OCI-M1 (cell line): ENCODE measurements at regions not wholly inside any gene's neighbourhood (a gene's known extent, or its start where the extent isn't known, plus 50 kb on each side); places are given as distances from the start of the nearest gene placed in this dataset.
"Not testable (repeated sequence)": the region's sequence is repeated elsewhere in the genome, so short reads cannot be mapped to it uniquely, and the experiment has no call there.

Source experiments
- DNase-seq: peaks from one replicate; lab custom pipeline; 2025; lab: John Stamatoyannopoulos, UW

GRCh38 chr2:238521002-238521401 is 94.3 kb downstream of the ASB1 start:
- DNase-seq = no peak

GRCh38 chr2:238521870-238522269 is 95.1 kb downstream of the ASB1 start:
- no peak for DNase-seq

GRCh38 chr2:238523158-238524110 is 96.7 kb downstream of the ASB1 start:
- DNase-seq = no peak

DNA sequence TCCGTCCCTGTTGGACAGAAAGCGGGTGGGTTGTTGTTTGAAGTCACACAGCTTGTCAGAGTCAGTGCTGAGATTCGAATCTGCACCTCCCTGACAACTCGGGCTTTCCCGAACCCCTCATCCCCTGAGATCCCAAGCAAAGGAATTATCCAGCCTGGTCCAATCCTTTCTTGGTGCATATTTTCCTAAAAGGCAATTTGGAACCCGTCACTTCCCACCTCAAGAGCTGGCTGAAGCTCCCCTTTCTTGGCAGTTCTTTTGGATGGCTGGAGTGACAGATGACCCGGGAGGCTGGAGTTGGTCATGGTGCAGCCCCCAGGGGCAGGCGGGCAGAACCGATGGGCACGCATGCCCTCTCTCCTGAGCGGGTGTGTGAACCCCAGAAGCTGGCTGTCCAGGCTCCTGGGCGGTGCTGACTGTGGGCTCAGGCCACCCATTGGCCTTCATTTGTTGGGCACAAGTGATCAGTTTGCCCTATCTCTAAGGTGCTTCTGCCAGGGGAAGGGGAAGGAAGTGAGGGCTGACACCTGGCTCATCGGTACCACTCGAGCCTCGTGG is 97.8 kb downstream of the ASB1 start:
- no peak for DNase-seq

DNA sequence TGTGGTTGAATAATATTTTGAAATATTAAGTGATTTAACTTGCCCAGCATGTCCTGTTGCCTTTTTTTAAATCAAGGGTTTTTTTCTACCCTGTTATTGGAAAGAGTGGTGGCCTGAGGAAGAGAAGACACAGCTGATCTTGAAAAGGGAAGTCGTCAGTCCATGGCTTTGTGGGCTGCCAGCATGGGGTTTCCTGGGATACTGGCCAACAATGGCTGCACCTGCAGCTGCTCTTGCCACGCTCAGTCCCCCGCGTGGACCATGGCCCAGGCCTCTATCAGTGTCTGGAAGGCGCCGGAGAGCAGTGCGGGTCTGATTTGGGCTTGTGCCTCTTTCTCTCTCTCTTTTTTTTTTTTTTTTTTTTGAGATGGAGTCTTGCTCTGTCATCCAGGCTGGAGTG is 99.3 kb downstream of the ASB1 start:
- peak; percentile 14 for DNase-seq

GRCh38 chr2:238527565-238527964 is 100.8 kb downstream of the ASB1 start:
- no peak for DNase-seq

DNA sequence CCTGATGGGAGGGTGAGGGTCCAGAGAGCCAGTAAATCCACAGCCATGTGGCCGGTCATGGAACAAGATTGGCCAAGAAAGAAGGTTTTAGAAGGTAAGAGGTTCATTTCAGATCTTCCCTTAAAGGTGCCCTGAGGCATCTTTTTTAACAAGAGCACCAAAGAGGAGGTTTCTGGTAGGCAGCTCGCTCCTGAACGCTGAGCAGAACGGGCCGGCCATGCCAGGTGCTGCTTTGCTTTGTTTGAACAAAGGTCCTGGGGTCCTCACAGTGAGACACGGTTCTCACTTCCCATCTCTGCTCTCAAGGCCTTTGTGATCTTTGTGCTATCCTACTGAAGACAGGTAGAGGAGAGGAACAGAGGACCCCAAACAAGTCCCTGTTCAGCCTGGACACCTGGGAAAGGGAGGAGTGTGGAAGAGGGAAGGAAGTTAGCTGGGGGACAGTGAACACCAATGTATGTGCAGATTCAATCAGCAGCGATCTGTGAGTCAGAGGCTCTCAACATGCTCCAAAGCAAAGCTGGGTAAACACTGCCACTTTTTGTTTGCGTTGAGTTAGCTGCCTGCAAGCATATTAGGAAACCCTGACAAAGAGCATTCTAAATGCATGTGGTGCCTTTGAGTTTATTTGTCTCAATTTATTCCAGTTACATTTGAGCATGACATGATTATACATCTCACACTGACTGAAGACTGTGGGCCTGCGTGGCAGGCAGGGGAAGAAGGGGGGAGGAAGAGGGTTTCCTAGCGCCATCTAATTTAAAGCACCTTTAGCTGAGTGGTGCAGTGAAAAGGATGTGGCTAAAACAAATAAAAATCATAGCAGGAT is 102.4 kb downstream of the ASB1 start:
- peak; percentile 4 for DNase-seq

- not testable (repeated sequence) for DNase-seq
Measured at GRCh38 chr2:238531017-238531645, 104.4 kb downstream of the ASB1 start.

GRCh38 chr2:238543732-238544131 is 117.0 kb downstream of the ASB1 start:
- not testable (repeated sequence) for DNase-seq

DNA sequence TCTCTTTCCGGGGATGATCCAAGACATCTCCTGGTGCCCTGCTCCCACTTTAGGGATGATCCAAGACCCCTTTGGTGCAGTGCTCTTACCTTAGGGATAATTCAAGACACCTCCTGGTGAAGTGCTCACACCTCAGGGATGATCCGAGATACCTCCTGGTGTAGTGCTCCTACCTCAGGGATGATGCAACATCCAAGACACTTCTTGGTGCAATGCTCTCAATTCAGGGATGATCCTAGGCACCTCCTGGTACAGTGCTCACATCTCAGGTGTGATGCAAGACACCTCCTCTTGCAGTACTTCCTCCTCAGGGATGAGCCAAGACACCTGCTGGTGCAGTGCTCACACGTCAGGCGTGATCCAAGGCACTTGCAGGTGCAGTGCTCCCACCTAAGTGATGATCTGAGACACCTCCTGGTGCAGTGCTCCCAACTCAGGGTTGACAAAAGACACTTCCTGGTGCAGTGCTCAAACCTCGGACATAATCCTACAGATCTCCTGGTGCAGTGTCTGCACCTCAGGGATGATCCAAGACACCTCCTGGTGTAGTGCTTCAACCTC is 122.3 kb downstream of the ASB1 start:
- DNase-seq = no peak

GRCh38 chr2:238549866-238550265 is 123.1 kb downstream of the ASB1 start:
- DNase-seq = no peak

- DNase-seq = no peak
Measured at GRCh38 chr2:238551091-238551490, 124.4 kb downstream of the ASB1 start.

DNA sequence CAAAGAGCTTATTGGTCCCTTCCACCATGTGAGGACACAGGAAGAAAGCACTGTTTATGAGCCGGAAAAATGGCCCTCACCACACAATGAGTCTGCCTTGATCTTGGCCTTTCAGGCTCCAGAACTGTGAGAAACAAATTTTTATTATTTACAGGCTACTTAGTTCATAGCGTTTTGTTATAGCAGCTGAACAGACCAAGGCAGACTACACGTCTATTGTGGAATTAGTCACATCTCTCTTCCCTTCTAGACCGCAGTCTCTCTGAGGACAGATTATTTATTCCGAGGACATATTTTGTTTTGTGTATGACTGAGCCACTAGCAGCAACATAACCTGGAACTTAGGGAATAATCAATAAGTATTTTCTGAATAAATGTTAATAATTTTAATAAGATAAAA is 125.5 kb downstream of the ASB1 start:
- DNase-seq = no peak

DNA sequence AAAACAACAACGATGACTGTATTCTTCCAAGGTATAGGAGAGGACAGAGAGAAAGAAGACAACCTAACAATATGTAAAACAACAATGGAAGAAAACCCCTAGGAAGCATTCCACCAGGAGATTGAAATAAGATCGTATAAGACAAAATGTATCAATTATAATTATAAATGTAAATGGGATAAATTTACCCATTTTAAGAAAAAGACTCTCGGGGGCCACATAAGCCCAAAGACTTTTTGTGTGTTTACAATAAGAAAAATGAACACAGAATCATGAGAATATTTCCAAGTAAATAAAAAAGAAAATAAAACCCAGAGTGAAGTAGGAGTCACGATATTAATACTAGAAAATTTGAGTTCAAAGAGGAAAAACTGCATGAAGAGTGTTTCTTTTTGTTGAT is 126.4 kb downstream of the ASB1 start:
- no peak for DNase-seq

DNA sequence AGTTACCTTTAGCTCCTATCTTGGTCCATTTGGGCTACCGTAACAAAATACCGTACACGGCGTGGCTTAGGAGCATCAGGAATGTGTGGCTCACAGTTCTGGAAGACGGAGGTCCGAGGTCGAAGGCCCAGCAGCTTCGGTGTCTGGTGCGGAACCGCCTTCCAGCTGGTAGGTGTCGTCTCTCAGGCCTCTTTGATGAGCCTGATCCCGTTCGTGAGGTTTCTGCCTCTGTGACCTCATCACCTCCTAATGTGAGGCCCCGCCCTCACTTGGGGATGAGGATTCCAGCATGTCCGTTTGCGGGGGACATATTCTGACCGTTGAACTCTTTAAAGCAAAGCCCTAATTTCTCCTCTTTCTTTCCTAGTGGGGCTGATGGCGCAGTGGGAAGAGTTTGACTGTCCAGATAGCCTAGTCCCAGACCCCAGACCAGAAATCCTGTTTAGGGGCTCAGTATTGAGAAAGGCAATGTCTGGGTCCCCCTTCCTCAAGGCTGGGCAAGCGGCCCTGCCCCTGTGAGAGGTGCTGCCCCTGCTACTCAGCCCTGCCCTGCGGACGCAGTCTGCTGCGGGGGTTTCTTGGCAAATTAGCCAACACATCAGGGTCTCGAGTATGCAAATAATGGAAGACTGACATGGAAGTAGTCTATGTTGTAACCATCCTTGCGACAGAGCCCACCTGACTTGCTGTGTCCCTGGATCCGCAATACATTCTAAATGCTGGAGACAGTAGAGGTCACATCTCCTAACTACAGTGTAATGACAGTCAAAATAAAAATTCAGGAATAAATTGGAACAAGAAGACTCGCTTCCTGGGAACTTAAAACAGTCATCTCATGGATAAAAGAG is 128.0 kb downstream of the ASB1 start:
- DNase-seq = no peak

- no peak for DNase-seq
Measured at GRCh38 chr2:238555786-238556542, 129.2 kb downstream of the ASB1 start.

- no peak for DNase-seq
Measured at GRCh38 chr2:238557431-238557830, 130.7 kb downstream of the ASB1 start.

- no peak for DNase-seq
Measured at GRCh38 chr2:238557936-238558335, 131.2 kb downstream of the ASB1 start.

- DNase-seq = no peak
Measured at GRCh38 chr2:238558456-238559099, 131.9 kb downstream of the ASB1 start.

DNA sequence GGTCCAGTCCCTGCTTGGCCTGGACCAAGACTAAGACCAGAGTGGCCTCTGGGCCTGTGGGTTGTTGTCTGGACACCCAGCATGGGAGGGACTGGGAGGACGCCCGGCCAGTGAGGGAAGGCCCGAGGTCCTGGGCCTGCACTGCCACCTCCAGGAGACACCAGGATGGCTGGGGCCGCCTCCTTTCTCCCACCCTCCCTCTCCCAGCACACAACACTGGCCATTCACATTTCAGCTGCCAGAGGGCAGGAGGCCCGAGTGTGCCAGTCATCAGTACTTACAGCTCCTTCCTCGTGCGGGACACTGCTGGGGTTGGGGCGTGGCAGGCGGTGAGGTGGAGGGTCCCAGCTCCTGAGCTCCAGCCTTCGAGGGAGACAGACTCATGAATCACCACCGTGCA is 133.5 kb downstream of the ASB1 start:
- DNase-seq = no peak
